HuH-7.5 (cell line): ENCODE measurements at regions not wholly inside any gene's neighbourhood (a gene's known extent, or its start where the extent isn't known, plus 50 kb on each side); places are given as distances from the start of the nearest gene placed in this dataset.
"Not testable (repeated sequence)": the region's sequence is repeated elsewhere in the genome, so short reads cannot be mapped to it uniquely, and the experiment has no call there.

Experiments used
- DNase-seq: peaks from one replicate; pipeline ENCODE4 v3.0.0; 2011; ENCODE audit warnings: low spot score

- no peak for DNase-seq
Observed at GRCh38 chr4:29304595-29304994, 1415.6 kb upstream of the PCDH7 start.

GRCh38 chr4:29307256-29307655 is 1412.9 kb upstream of the PCDH7 start:
- DNase-seq = no peak

GRCh38 chr4:29307755-29308154 is 1412.4 kb upstream of the PCDH7 start:
- no peak for DNase-seq

- DNase-seq = no peak
Observed at GRCh38 chr4:29309050-29309449, 1411.1 kb upstream of the PCDH7 start.

- no peak for DNase-seq
Observed at GRCh38 chr4:29310252-29310651, 1409.9 kb upstream of the PCDH7 start.

GRCh38 chr4:29311247-29311646 is 1408.9 kb upstream of the PCDH7 start:
- DNase-seq = no peak

- no peak for DNase-seq
Observed at GRCh38 chr4:29319663-29320340, 1400.4 kb upstream of the PCDH7 start.

- no peak for DNase-seq
Observed at GRCh38 chr4:29320947-29321620, 1399.1 kb upstream of the PCDH7 start.

- no peak for DNase-seq
Observed at GRCh38 chr4:29326004-29326403, 1394.2 kb upstream of the PCDH7 start.

- DNase-seq = no peak
Observed at GRCh38 chr4:29326816-29327215, 1393.4 kb upstream of the PCDH7 start.

GRCh38 chr4:29336861-29337260 is 1383.3 kb upstream of the PCDH7 start:
- no peak for DNase-seq

GRCh38 chr4:29372971-29373370 is 1347.2 kb upstream of the PCDH7 start:
- no peak for DNase-seq

- no peak for DNase-seq
Observed at GRCh38 chr4:29375716-29376115, 1344.5 kb upstream of the PCDH7 start.

- DNase-seq = not testable (repeated sequence)
Observed at GRCh38 chr4:29378237-29378636, 1341.9 kb upstream of the PCDH7 start.

GRCh38 chr4:29390921-29391320 is 1329.2 kb upstream of the PCDH7 start:
- DNase-seq = no peak

- no peak for DNase-seq
Observed at GRCh38 chr4:29405116-29405515, 1315.1 kb upstream of the PCDH7 start.

- no peak for DNase-seq
Observed at GRCh38 chr4:29415771-29416170, 1304.4 kb upstream of the PCDH7 start.

- DNase-seq = no peak
Observed at GRCh38 chr4:29423836-29424721, 1296.1 kb upstream of the PCDH7 start.

GRCh38 chr4:29453303-29453820 is 1266.8 kb upstream of the PCDH7 start:
- no peak for DNase-seq

- no peak for DNase-seq
Observed at GRCh38 chr4:29459926-29460325, 1260.2 kb upstream of the PCDH7 start.

GRCh38 chr4:29467044-29467717 is 1253.0 kb upstream of the PCDH7 start:
- no peak for DNase-seq
